ENCODE measurements at regions not wholly inside any gene's neighbourhood (a gene's known extent, or its start where the extent isn't known, plus 50 kb on each side); places are given as distances from the start of the nearest gene placed in this dataset.

DNA sequence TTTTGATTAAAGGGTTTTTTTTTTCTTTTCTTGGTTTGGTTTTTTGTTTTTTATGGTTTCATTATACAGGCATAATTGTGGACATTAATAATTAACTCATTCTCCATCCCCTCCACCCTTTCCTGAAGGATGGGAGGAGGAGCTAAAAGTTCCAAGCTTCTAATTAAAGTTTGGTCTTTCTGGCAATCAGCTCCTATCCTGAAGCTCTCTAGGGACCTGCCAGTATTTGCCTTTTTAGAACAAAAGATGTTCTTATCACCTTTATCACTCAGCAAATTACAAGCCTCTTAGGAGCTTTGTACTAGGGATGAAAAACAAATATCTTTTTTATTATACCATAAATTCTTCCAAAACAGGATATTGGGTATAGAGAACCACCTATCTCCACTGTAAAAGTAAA lies 589.8 kb downstream of the PDHA2 start:
- Mint-ChIP-seq H3K9me3 (no peaks in the 10 kb centered on the region), H3K36me3 (ENCODE audit: low read depth) (no peaks in the 10 kb centered on the region), H3K4me3 (no peak overlapping the region), H3K27me3 (ENCODE audit: insufficient read depth) (no peaks in the 10 kb centered on the region), H3K4me1 (peaks cover 18% of the 10 kb centered on the region), H3K27ac (no peak overlapping the region)
- H3K4me3 ChIP-seq (ENCODE audit: low read length) = no peak overlapping the region
- no peaks in the 10 kb centered on the region for H3K9me3 ChIP-seq (ENCODE audit: control insufficient read depth, low read length)
- H3K27me3 ChIP-seq (ENCODE audit: control insufficient read depth, insufficient read depth, low read length, poor library complexity, severe bottlenecking) = no peaks in the 10 kb centered on the region
- H3K27ac ChIP-seq (ENCODE audit: low read depth, low read length) = no peak overlapping the region
- no peak for DNase-seq
- peaks cover 3% of the 10 kb centered on the region for H3K4me1 ChIP-seq (ENCODE audit: control insufficient read depth, insufficient read depth, low read length)
- H3K36me3 ChIP-seq (ENCODE audit: control insufficient read depth, insufficient read depth, low read length) = no peaks in the 10 kb centered on the region
- H3K9ac ChIP-seq (ENCODE audit: extremely low read depth, low read length, poor library complexity, severe bottlenecking) = no peak overlapping the region
- TF ChIP-seq, protein P1, sequence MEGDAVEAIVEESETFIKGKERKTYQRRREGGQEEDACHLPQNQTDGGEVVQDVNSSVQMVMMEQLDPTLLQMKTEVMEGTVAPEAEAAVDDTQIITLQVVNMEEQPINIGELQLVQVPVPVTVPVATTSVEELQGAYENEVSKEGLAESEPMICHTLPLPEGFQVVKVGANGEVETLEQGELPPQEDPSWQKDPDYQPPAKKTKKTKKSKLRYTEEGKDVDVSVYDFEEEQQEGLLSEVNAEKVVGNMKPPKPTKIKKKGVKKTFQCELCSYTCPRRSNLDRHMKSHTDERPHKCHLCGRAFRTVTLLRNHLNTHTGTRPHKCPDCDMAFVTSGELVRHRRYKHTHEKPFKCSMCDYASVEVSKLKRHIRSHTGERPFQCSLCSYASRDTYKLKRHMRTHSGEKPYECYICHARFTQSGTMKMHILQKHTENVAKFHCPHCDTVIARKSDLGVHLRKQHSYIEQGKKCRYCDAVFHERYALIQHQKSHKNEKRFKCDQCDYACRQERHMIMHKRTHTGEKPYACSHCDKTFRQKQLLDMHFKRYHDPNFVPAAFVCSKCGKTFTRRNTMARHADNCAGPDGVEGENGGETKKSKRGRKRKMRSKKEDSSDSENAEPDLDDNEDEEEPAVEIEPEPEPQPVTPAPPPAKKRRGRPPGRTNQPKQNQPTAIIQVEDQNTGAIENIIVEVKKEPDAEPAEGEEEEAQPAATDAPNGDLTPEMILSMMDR (conservative IDR thresholded peaks at IDR 0.05) = no peak

DNA sequence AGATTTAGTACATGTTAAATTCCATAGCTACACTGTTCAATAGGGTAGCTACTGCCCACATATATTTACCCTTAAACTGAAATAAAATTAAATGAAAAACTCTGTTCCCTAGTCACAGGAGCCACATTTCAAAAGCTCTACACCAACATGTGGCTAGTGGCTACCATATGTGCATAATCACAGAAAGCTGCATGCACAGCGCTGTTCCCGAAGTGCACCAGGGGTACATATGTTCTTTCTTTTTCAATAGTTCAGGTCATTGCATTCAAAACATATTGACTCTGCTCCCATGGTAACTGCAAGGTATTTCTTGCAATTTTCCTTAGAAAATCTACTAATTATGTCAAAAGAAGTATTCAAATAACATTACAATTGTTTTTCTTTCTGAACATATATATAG lies 591.2 kb downstream of the PDHA2 start:
- H3K4me3 ChIP-seq (ENCODE audit: low read length) = no peak overlapping the region
- H3K27ac ChIP-seq (ENCODE audit: low read depth, low read length) = no peak overlapping the region
- H3K9me3 ChIP-seq (ENCODE audit: control insufficient read depth, low read length) = no peaks in the 10 kb centered on the region
- H3K4me3 Mint-ChIP-seq = no peak overlapping the region
- no peak overlapping the region for H3K9ac ChIP-seq (ENCODE audit: extremely low read depth, low read length, poor library complexity, severe bottlenecking)
- TF ChIP-seq, protein P1 (conservative IDR thresholded peaks at IDR 0.05) = no peak
- H3K27me3 ChIP-seq (ENCODE audit: control insufficient read depth, insufficient read depth, low read length, poor library complexity, severe bottlenecking) = no peaks in the 10 kb centered on the region
- no peaks in the 10 kb centered on the region for H3K9me3 Mint-ChIP-seq
- peaks cover 3% of the 10 kb centered on the region for H3K4me1 ChIP-seq (ENCODE audit: control insufficient read depth, insufficient read depth, low read length)
- peaks cover 18% of the 10 kb centered on the region for H3K4me1 Mint-ChIP-seq
- H3K36me3 ChIP-seq (ENCODE audit: control insufficient read depth, insufficient read depth, low read length) = no peaks in the 10 kb centered on the region
- H3K27me3 Mint-ChIP-seq (ENCODE audit: insufficient read depth) = no peaks in the 10 kb centered on the region
- no peak overlapping the region for H3K27ac Mint-ChIP-seq
- no peak for DNase-seq
- H3K36me3 Mint-ChIP-seq (ENCODE audit: low read depth) = no peaks in the 10 kb centered on the region
- 95 to 97% methylated on average over 2 of the region's 2 CpGs for WGBS, 2 experiments (ENCODE audit: insufficient coverage in 1 of 2, insufficient read length in 1 of 2)

DNA sequence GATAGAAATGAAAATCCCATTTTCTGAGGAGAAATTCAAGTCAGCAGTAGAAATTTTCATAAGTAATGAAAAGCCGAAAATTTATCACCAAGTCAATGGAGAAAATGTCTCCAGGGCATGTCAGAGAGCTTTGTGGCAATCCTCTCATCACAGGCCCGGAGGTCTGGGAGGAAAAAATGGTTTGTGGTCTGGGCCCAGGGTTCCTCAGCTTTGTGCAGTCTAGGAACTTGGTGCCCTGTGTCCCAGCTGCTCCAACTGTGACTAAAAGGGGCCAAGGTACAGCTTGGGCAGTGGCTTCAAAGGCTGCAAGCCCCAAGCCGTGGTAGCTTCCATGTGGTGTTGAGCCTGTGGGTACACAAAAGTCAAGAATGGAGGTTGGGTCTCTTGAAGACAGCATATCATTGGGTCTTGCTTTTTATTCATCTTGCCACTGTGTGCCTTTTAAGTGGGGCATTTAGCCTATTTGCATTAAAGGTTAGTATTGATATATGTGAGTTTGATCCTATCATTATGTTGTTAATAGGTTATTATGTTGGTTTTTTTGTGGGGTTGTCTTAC lies 608.5 kb downstream of the PDHA2 start:
- TF ChIP-seq, protein P1 (conservative IDR thresholded peaks at IDR 0.05) = no peak
- Histone ChIP-seq H3K4me1 (ENCODE audit: control insufficient read depth, insufficient read depth, low read length) (no peaks in the 10 kb centered on the region), H3K9ac (ENCODE audit: extremely low read depth, low read length, poor library complexity, severe bottlenecking) (no peak overlapping the region), H3K27me3 (ENCODE audit: control insufficient read depth, insufficient read depth, low read length, poor library complexity, severe bottlenecking) (no peaks in the 10 kb centered on the region), H3K27ac (ENCODE audit: low read depth, low read length) (no peak overlapping the region), H3K9me3 (ENCODE audit: control insufficient read depth, low read length) (peaks cover 49% of the 10 kb centered on the region), H3K4me3 (ENCODE audit: low read length) (peak overlapping the region; percentile 49), H3K36me3 (ENCODE audit: control insufficient read depth, insufficient read depth, low read length) (no peaks in the 10 kb centered on the region)
- H3K36me3 Mint-ChIP-seq (ENCODE audit: low read depth) = peaks cover 11% of the 10 kb centered on the region
- H3K9me3 Mint-ChIP-seq = peaks cover 57% of the 10 kb centered on the region
- H3K4me3 Mint-ChIP-seq = no peak overlapping the region
- no peak overlapping the region for H3K27ac Mint-ChIP-seq
- no peaks in the 10 kb centered on the region for H3K4me1 Mint-ChIP-seq
- 85 to 90% methylated on average over 2 to 3 of the region's 3 CpGs for WGBS, 2 experiments (ENCODE audit: insufficient coverage in 1 of 2, insufficient read length in 1 of 2)
- no peak for DNase-seq
- no peaks in the 10 kb centered on the region for H3K27me3 Mint-ChIP-seq (ENCODE audit: insufficient read depth)
